WTC11 (cell line): ENCODE measurements at regions not wholly inside any gene's neighbourhood (a gene's known extent, or its start where the extent isn't known, plus 50 kb on each side); places are given as distances from the start of the nearest gene placed in this dataset.

Experiments used
- ATAC-seq: fragments of 200-7000 bp; cut with Tn5 transposase; 2 replicates; pipeline ENCODE4 v1.10.0; 2021; ENCODE audit warnings: mild to moderate bottlenecking, moderate library complexity
- CTCF ChIA-PET: fragments of 300-600 bp; sonication (Branson Sonifier 250); formaldehyde crosslinking; loops from one replicate; lab custom pipeline; 2021; ENCODE audit warnings: antibody characterized with exemption; lab: Charles Lee
- POLR2A ChIA-PET: fragments of 350-600 bp; sonication (Branson Sonifier 250); formaldehyde crosslinking; loops from one replicate; lab custom pipeline; 2021; ENCODE audit warnings: antibody characterized with exemption; lab: Charles Lee
- DNase-seq: peaks from one replicate; pipeline ENCODE4 v3.0.0; 2021; ENCODE audit warnings: low spot score
- H3K27ac Mint-ChIP-seq: 2 replicates; pipeline ENCODE4 v1.8.0; 2021; ENCODE audit warnings: mixed read lengths
- H3K27me3 Mint-ChIP-seq: 2 replicates; pipeline ENCODE4 v1.8.0; 2021; ENCODE audit warnings: low read depth, mild to moderate bottlenecking, moderate library complexity, mixed read lengths
- H3K36me3 Mint-ChIP-seq: 2 replicates; pipeline ENCODE4 v1.8.0; 2021; ENCODE audit warnings: mixed read lengths
- H3K4me1 Mint-ChIP-seq: 2 replicates; pipeline ENCODE4 v1.8.0; 2022; ENCODE audit warnings: mixed read lengths
- H3K4me3 Mint-ChIP-seq: 2 replicates; pipeline ENCODE4 v1.8.0; 2021; ENCODE audit warnings: mild to moderate bottlenecking, moderate library complexity, mixed read lengths
- H3K9me3 Mint-ChIP-seq: 2 replicates; pipeline ENCODE4 v1.8.0; 2021; ENCODE audit warnings: mixed read lengths
- FOXP1 ChIP-seq: sonication (generic); formaldehyde crosslinking; IDR thresholded peaks from 2 replicates; pipeline ENCODE4 v1.8.0; 2022; ENCODE audit warnings: missing genetic modification reagents, mild to moderate bottlenecking, moderate library complexity, borderline replicate concordance
- KAT7 ChIP-seq: sonication (generic); formaldehyde crosslinking; IDR thresholded peaks from 2 replicates; pipeline ENCODE4 v1.8.1; 2023; ENCODE audit warnings: missing genetic modification reagents, mild to moderate bottlenecking, borderline replicate concordance
- NR3C1 ChIP-seq: sonication (generic); formaldehyde crosslinking; conservative IDR thresholded peaks from 2 replicates; pipeline ENCODE4 v1.8.1; 2023; ENCODE audit warnings: low read depth, mild to moderate bottlenecking, missing genetic modification reagents
- RORB ChIP-seq: fragments of 250-450 bp; sonication (Bioruptor Pico); IDR thresholded peaks from 2 replicates; pipeline ENCODE4 v1.9.0; 2021; ENCODE audit warnings: mild to moderate bottlenecking
- SMAD3 ChIP-seq: sonication (generic); formaldehyde crosslinking; IDR thresholded peaks from 2 replicates; pipeline ENCODE4 v1.8.0; 2022; ENCODE audit warnings: missing genetic modification reagents, mild to moderate bottlenecking, borderline replicate concordance
- TEAD1 ChIP-seq: sonication (generic); formaldehyde crosslinking; IDR thresholded peaks from 2 replicates; pipeline ENCODE4 v1.8.0; 2022; ENCODE audit warnings: mild to moderate bottlenecking, missing genetic modification reagents
- USF1 ChIP-seq: sonication (generic); formaldehyde crosslinking; IDR thresholded peaks from 2 replicates; pipeline ENCODE4 v1.8.0; 2022; ENCODE audit warnings: mild to moderate bottlenecking, missing genetic modification reagents
- USF2 ChIP-seq: sonication (generic); formaldehyde crosslinking; IDR thresholded peaks from 2 replicates; pipeline ENCODE4 v1.8.1; 2023; ENCODE audit warnings: mild to moderate bottlenecking, missing genetic modification reagents, moderate library complexity
- ZNF138 ChIP-seq: sonication (generic); formaldehyde crosslinking; conservative IDR thresholded peaks from 2 replicates; pipeline ENCODE4 v1.8.1; 2022; ENCODE audit warnings: mild to moderate bottlenecking, moderate library complexity, missing genetic modification reagents
- ZNF423 ChIP-seq: fragments of 250-450 bp; sonication (Bioruptor Pico); IDR thresholded peaks from 2 replicates; pipeline ENCODE4 v2.1.2; 2022; ENCODE audit warnings: mild to moderate bottlenecking, moderate library complexity
- ZNF532 ChIP-seq: fragments of 250-450 bp; sonication (Bioruptor Pico); IDR thresholded peaks from 2 replicates; pipeline ENCODE4 v1.9.0; 2021; ENCODE audit warnings: mild to moderate bottlenecking, borderline replicate concordance
- ZNF671 ChIP-seq: fragments of 250-450 bp; sonication (Bioruptor Pico); IDR thresholded peaks from 2 replicates; pipeline ENCODE4 v1.8.0; 2021; ENCODE audit warnings: mild to moderate bottlenecking
- ZSCAN18 ChIP-seq: fragments of 250-450 bp; sonication (Bioruptor Pico); IDR thresholded peaks from 2 replicates; pipeline ENCODE4 v2.1.2; 2022; ENCODE audit warnings: mild to moderate bottlenecking, moderate library complexity
- TF ChIP-seq, protein P1 (sequence below): fragments of 250-450 bp; sonication (Bioruptor Pico); IDR thresholded peaks from 2 replicates; pipeline ENCODE4 v1.9.0; 2021; ENCODE audit warnings: mild to moderate bottlenecking
- TF ChIP-seq, protein P2 (sequence below): sonication (generic); formaldehyde crosslinking; IDR thresholded peaks from 2 replicates; pipeline ENCODE4 v1.8.1; 2022; ENCODE audit warnings: mild to moderate bottlenecking, missing genetic modification reagents, moderate library complexity, borderline replicate concordance
- TF ChIP-seq, protein P3 (sequence below): sonication (generic); formaldehyde crosslinking; IDR thresholded peaks from 2 replicates; pipeline ENCODE4 v1.8.1; 2022; ENCODE audit warnings: low read depth, mild to moderate bottlenecking, moderate library complexity, missing genetic modification reagents, borderline replicate concordance

GRCh38 chr1:30472009-30472408, 251.4 kb downstream of the MATN1 start (continued):
- TF ChIP-seq ZNF423 (CRISPR knock-in tag) (no peak), NR3C1 (CRISPR knock-in tag) (no peak), KAT7 (CRISPR knock-in tag) (no peak), ZSCAN18 (CRISPR knock-in tag) (no peak)
- TF ChIP-seq, protein P1, sequence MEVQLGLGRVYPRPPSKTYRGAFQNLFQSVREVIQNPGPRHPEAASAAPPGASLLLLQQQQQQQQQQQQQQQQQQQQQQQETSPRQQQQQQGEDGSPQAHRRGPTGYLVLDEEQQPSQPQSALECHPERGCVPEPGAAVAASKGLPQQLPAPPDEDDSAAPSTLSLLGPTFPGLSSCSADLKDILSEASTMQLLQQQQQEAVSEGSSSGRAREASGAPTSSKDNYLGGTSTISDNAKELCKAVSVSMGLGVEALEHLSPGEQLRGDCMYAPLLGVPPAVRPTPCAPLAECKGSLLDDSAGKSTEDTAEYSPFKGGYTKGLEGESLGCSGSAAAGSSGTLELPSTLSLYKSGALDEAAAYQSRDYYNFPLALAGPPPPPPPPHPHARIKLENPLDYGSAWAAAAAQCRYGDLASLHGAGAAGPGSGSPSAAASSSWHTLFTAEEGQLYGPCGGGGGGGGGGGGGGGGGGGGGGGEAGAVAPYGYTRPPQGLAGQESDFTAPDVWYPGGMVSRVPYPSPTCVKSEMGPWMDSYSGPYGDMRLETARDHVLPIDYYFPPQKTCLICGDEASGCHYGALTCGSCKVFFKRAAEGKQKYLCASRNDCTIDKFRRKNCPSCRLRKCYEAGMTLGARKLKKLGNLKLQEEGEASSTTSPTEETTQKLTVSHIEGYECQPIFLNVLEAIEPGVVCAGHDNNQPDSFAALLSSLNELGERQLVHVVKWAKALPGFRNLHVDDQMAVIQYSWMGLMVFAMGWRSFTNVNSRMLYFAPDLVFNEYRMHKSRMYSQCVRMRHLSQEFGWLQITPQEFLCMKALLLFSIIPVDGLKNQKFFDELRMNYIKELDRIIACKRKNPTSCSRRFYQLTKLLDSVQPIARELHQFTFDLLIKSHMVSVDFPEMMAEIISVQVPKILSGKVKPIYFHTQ (CRISPR knock-in tag): no peak

- H3K27ac Mint-ChIP-seq: no peak overlapping the region
Measured at GRCh38 chr1:30471307-30471706, 252.1 kb downstream of the MATN1 start.

DNA sequence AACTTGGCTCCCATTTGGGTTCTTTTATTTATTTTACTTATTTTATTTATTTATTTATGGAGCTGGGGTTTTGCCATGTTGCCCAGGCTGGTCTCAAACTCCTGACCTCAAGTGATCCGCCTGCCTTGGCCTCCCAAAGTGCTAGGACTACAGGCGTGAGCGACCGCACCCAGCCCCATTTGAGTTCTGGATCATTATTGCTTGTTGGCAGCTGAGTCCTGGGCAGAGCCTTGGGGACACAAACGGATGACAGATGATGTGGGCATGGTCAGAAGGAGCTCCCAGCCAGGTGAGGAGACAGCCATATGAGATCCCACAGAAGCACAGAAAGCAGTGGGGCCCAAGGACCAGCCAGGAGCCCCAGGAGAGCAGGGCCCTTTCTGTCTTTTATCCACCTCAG, 254.0 kb downstream of the MATN1 start:
- DNase-seq (no peak), ATAC-seq (no peak)
- H3K27ac Mint-ChIP-seq: no peak overlapping the region
- H3K4me3 Mint-ChIP-seq: no peak overlapping the region
- no peaks in the 10 kb centered on the region for H3K36me3 Mint-ChIP-seq
- H3K9me3 Mint-ChIP-seq: peaks cover 11% of the 10 kb centered on the region
- CTCF ChIA-PET: interaction anchor here (1.6 kb wide), 1 partner anchor 61 kb away, joined by 4 read pairs; no protein-coding TSS in a partner anchor
- no peaks in the 10 kb centered on the region for H3K4me1 Mint-ChIP-seq
- TF ChIP-seq SMAD3 (CRISPR knock-in tag) (no peak), ZNF138 (no peak)
- POLR2A ChIA-PET: no interaction called here
- H3K27me3 Mint-ChIP-seq: no peaks in the 10 kb centered on the region

More at GRCh38 chr1:30471307-30471706, 252.1 kb downstream of the MATN1 start:
- DNase-seq: no peak
- peaks cover 4% of the 10 kb centered on the region; the same call in 1 of the 2 replicates for H3K9me3 Mint-ChIP-seq
- TF ChIP-seq, protein P2, sequence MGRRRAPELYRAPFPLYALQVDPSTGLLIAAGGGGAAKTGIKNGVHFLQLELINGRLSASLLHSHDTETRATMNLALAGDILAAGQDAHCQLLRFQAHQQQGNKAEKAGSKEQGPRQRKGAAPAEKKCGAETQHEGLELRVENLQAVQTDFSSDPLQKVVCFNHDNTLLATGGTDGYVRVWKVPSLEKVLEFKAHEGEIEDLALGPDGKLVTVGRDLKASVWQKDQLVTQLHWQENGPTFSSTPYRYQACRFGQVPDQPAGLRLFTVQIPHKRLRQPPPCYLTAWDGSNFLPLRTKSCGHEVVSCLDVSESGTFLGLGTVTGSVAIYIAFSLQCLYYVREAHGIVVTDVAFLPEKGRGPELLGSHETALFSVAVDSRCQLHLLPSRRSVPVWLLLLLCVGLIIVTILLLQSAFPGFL (CRISPR knock-in tag): no peak
- TF ChIP-seq RORB (CRISPR knock-in tag) (no peak), USF2 (peak; percentile 49; the same call in 1 of the 2 replicates), USF1 (CRISPR knock-in tag) (peak; percentile 43)
- ChIA-PET CTCF (no interaction called here), POLR2A (no interaction called here)
- H3K4me1 Mint-ChIP-seq: no peaks in the 10 kb centered on the region
- H3K4me3 Mint-ChIP-seq: no peak overlapping the region
- ATAC-seq: no peak
- H3K36me3 Mint-ChIP-seq: no peaks in the 10 kb centered on the region
- H3K27me3 Mint-ChIP-seq: no peaks in the 10 kb centered on the region

- DNase-seq: no peak
- CTCF ChIA-PET: interaction anchor here (1.2 kb wide), 1 partner anchor 58 kb away, joined by 3 read pairs; no protein-coding TSS in a partner anchor
- Mint-ChIP-seq H3K27ac (no peak overlapping the region), H3K4me3 (no peak overlapping the region), H3K4me1 (no peaks in the 10 kb centered on the region), H3K9me3 (peaks cover 11% of the 10 kb centered on the region), H3K36me3 (no peaks in the 10 kb centered on the region), H3K27me3 (no peaks in the 10 kb centered on the region)
- ATAC-seq: no peak
- TF ChIP-seq ZNF532: no peak
- TF ChIP-seq, protein P3, sequence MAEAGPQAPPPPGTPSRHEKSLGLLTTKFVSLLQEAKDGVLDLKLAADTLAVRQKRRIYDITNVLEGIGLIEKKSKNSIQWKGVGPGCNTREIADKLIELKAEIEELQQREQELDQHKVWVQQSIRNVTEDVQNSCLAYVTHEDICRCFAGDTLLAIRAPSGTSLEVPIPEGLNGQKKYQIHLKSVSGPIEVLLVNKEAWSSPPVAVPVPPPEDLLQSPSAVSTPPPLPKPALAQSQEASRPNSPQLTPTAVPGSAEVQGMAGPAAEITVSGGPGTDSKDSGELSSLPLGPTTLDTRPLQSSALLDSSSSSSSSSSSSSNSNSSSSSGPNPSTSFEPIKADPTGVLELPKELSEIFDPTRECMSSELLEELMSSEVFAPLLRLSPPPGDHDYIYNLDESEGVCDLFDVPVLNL (CRISPR knock-in tag): no peak
- no peak for TF ChIP-seq ZNF671 (CRISPR knock-in tag)
- TF ChIP-seq TEAD1 (CRISPR knock-in tag): no peak
- no peak for TF ChIP-seq FOXP1 (CRISPR knock-in tag)
- POLR2A ChIA-PET: no interaction called here
Measured at GRCh38 chr1:30467101-30467500, 256.3 kb downstream of the MATN1 start.
